GM23338 (cell line): ENCODE measurements at regions not wholly inside any gene's neighbourhood (a gene's known extent, or its start where the extent isn't known, plus 50 kb on each side); places are given as distances from the start of the nearest gene placed in this dataset.

Experiments
- ATAC-seq: fragments of 200-7000 bp; cut with Tn5 transposase; 3 replicates; pipeline ENCODE4 v1.9.1; 2020
- DNase-seq: peaks from one replicate; pipeline ENCODE4 v3.0.0-alpha.2; 2015; ENCODE audit warnings: low spot score
- H2AFZ ChIP-seq: fragments of 200-600 bp; sonication (generic); 2 replicates; pipeline ENCODE4 v1.8.0; 2016; ENCODE audit warnings: antibody characterized with exemption, mild to moderate bottlenecking, moderate library complexity
- H3F3A ChIP-seq: fragments of 200-600 bp; sonication (generic); replicated peaks from 2 replicates; pipeline ENCODE4 v1.8.0; 2017; ENCODE audit warnings: antibody characterized with exemption, mixed run types, low read depth
- H3K27ac ChIP-seq: fragments of 200-600 bp; sonication (generic); 2 replicates; pipeline ENCODE4 v1.6.1; 2016; ENCODE audit warnings: low read depth
- H3K27me3 ChIP-seq: fragments of 200-600 bp; sonication (generic); 2 replicates; pipeline ENCODE4 v1.8.0; 2016; ENCODE audit warnings: mild to moderate bottlenecking, mixed run types, moderate library complexity; ENCODE audit not compliant: insufficient read depth
- H3K36me3 ChIP-seq: fragments of 200-600 bp; sonication (generic); 2 replicates; pipeline ENCODE4 v1.8.0; 2016; ENCODE audit warnings: mild to moderate bottlenecking; ENCODE audit not compliant: insufficient read depth
- H3K4me1 ChIP-seq: fragments of 200-600 bp; sonication (generic); 2 replicates; pipeline ENCODE4 v1.8.0; 2016; ENCODE audit warnings: mild to moderate bottlenecking, moderate library complexity; ENCODE audit not compliant: insufficient read depth
- H3K4me2 ChIP-seq: fragments of 200-600 bp; sonication (generic); 2 replicates; pipeline ENCODE4 v1.7.1; 2017; ENCODE audit warnings: mixed run types
- H3K4me3 ChIP-seq: fragments of 200-600 bp; sonication (generic); 2 replicates; pipeline ENCODE4 v1.6.1; 2016; ENCODE audit warnings: mixed run types
- H3K79me2 ChIP-seq: fragments of 200-600 bp; sonication (generic); replicated peaks from 2 replicates; pipeline ENCODE4 v1.8.0; 2017; ENCODE audit warnings: mild to moderate bottlenecking; ENCODE audit not compliant: insufficient read depth
- H3K9me2 ChIP-seq: fragments of 200-600 bp; sonication (generic); 2 replicates; pipeline ENCODE4 v1.8.0; 2017; ENCODE audit not compliant: insufficient read depth
- H4K20me1 ChIP-seq: fragments of 200-600 bp; sonication (generic); replicated peaks from 2 replicates; pipeline ENCODE4 v1.8.0; 2017; ENCODE audit warnings: mild to moderate bottlenecking; ENCODE audit not compliant: insufficient read depth
- H3K27ac Mint-ChIP-seq: 2 replicates; pipeline ENCODE4 v1.8.0; 2020; ENCODE audit warnings: inconsistent platforms, mild to moderate bottlenecking, moderate library complexity, mixed read lengths
- H3K27me3 Mint-ChIP-seq: 3 replicates; pipeline ENCODE4 v1.8.0; 2022; ENCODE audit warnings: low read depth, mild to moderate bottlenecking, moderate library complexity, mixed read lengths, inconsistent platforms; ENCODE audit not compliant: insufficient read depth, poor library complexity
- H3K36me3 Mint-ChIP-seq: 3 replicates; pipeline ENCODE4 v1.8.0; 2021; ENCODE audit warnings: low read depth, mild to moderate bottlenecking, inconsistent platforms, moderate library complexity, mixed read lengths
- H3K4me1 Mint-ChIP-seq: 3 replicates; pipeline ENCODE4 v1.8.0; 2020; ENCODE audit warnings: mild to moderate bottlenecking, inconsistent platforms, mixed read lengths
- H3K4me3 Mint-ChIP-seq: 3 replicates; pipeline ENCODE4 v1.8.0; 2021; ENCODE audit warnings: moderate library complexity, mild to moderate bottlenecking, inconsistent platforms, mixed read lengths
- H3K9me3 Mint-ChIP-seq: 3 replicates; pipeline ENCODE4 v1.8.0; 2020; ENCODE audit warnings: moderate library complexity, mild to moderate bottlenecking, inconsistent platforms, mixed read lengths
- CREB1 ChIP-seq: fragments of 250-450 bp; sonication (Bioruptor Pico); IDR thresholded peaks from 2 replicates; pipeline ENCODE4 v1.5.0; 2020; ENCODE audit warnings: low read depth, mild to moderate bottlenecking, moderate library complexity
- CTCF ChIP-seq, 2 experiments: fragments of 200-600 bp in 1 of 2; sonication (generic) in 1 of 2; conservative IDR thresholded peaks; 2 replicates each; pipeline versions ENCODE4 v1.5.1 to v1.6.1; 2016 to 2017; ENCODE audit warnings: antibody characterized with exemption in 2 of 2, low read depth in 2 of 2, mild to moderate bottlenecking in 2 of 2, moderate library complexity in 1 of 2
- ETS1 ChIP-seq: IDR thresholded peaks from 2 replicates; pipeline ENCODE4 v1.6.1; 2016; ENCODE audit warnings: antibody characterized with exemption
- EZH2 ChIP-seq: fragments of 200-600 bp; sonication (generic); IDR thresholded peaks from one replicate; pipeline ENCODE4 v1.8.0; 2017; ENCODE audit warnings: antibody characterized with exemption, mild to moderate bottlenecking, low read depth; ENCODE audit not compliant: unreplicated experiment
- EZH2phosphoT487 ChIP-seq: fragments of 200-600 bp; sonication (generic); IDR thresholded peaks from one replicate; pipeline ENCODE4 v1.8.1; 2018; ENCODE audit warnings: antibody characterized with exemption; ENCODE audit not compliant: unreplicated experiment
- JUNB ChIP-seq: IDR thresholded peaks from one replicate; pipeline ENCODE4 v1.6.1; 2016; ENCODE audit warnings: antibody characterized with exemption; ENCODE audit not compliant: unreplicated experiment
- NANOG ChIP-seq: IDR thresholded peaks from 2 replicates; pipeline ENCODE4 v1.6.1; 2016; ENCODE audit warnings: antibody characterized with exemption, borderline replicate concordance
- POLR2AphosphoS5 ChIP-seq: IDR thresholded peaks from 2 replicates; pipeline ENCODE4 v1.6.1; 2016; ENCODE audit warnings: antibody characterized with exemption, low read depth
- REST ChIP-seq: IDR thresholded peaks from one replicate; pipeline ENCODE4 v1.6.1; 2018; ENCODE audit warnings: antibody characterized with exemption; ENCODE audit not compliant: unreplicated experiment
- STAT1 ChIP-seq: IDR thresholded peaks from one replicate; pipeline ENCODE4 v1.6.1; 2016; ENCODE audit warnings: antibody characterized with exemption; ENCODE audit not compliant: unreplicated experiment
- ZNF114 ChIP-seq: fragments of 250-450 bp; sonication (Bioruptor Pico); IDR thresholded peaks from 2 replicates; pipeline ENCODE4 v1.5.0; 2020; ENCODE audit warnings: mild to moderate bottlenecking, moderate library complexity
- ZNF331 ChIP-seq: fragments of 250-450 bp; sonication (Bioruptor Pico); IDR thresholded peaks from 2 replicates; pipeline ENCODE4 v1.5.0; 2020; ENCODE audit warnings: low read depth, mild to moderate bottlenecking, moderate library complexity

GRCh38 chr13:60679928-60680694 is 283.1 kb downstream of the TDRD3 start:
- no peak overlapping the region for H3K27ac Mint-ChIP-seq
- H3K9me3 Mint-ChIP-seq: no peaks in the 10 kb centered on the region
- Histone ChIP-seq H3K9me2 (no peaks in the 10 kb centered on the region), H3K79me2 (no peaks in the 10 kb centered on the region), H3K4me3 (no peak overlapping the region), H3F3A (no peaks in the 10 kb centered on the region), H4K20me1 (no peaks in the 10 kb centered on the region), H3K4me2 (no peak overlapping the region), H3K4me1 (no peaks in the 10 kb centered on the region; the same call in 1 of the 2 replicates), H2AFZ (peak overlapping the region; percentile 93; the same call in 1 of the 2 replicates), H3K27me3 (no peaks in the 10 kb centered on the region), H3K27ac (no peak overlapping the region), H3K36me3 (no peaks in the 10 kb centered on the region)
- peak; percentile 24 for DNase-seq
- H3K4me3 Mint-ChIP-seq: no peak overlapping the region
- TF ChIP-seq NANOG (no peak), CREB1 (CRISPR knock-in tag) (no peak), ZNF114 (no peak), ETS1 (no peak), REST (no peak), ZNF331 (CRISPR knock-in tag) (no peak)
- H3K4me1 Mint-ChIP-seq: no peaks in the 10 kb centered on the region
- H3K36me3 Mint-ChIP-seq: no peaks in the 10 kb centered on the region
- ATAC-seq: peak; percentile 87
- no peaks in the 10 kb centered on the region for H3K27me3 Mint-ChIP-seq

GRCh38 chr13:60679131-60679530 is 282.1 kb downstream of the TDRD3 start:
- Mint-ChIP-seq H3K36me3 (no peaks in the 10 kb centered on the region), H3K9me3 (no peaks in the 10 kb centered on the region), H3K27ac (no peak overlapping the region), H3K4me1 (no peaks in the 10 kb centered on the region), H3K4me3 (no peak overlapping the region), H3K27me3 (no peaks in the 10 kb centered on the region)
- ATAC-seq (no peak), DNase-seq (no peak)
- Histone ChIP-seq H3K4me1 (no peaks in the 10 kb centered on the region; the same call in 1 of the 2 replicates), H3K4me3 (no peak overlapping the region), H3K36me3 (no peaks in the 10 kb centered on the region), H3K9me2 (no peaks in the 10 kb centered on the region), H3F3A (no peaks in the 10 kb centered on the region), H3K79me2 (no peaks in the 10 kb centered on the region), H3K27me3 (no peaks in the 10 kb centered on the region), H3K4me2 (no peak overlapping the region), H3K27ac (no peak overlapping the region), H2AFZ (no peak overlapping the region), H4K20me1 (no peaks in the 10 kb centered on the region)
- TF ChIP-seq EZH2phosphoT487 (no peak), STAT1 (no peak), ETS1 (no peak), NANOG (no peak), CTCF (conservative IDR thresholded peaks at IDR 0.05; ENCODE audit: low read depth in 2 of 2) (no peak), POLR2AphosphoS5 (no peak), CREB1 (CRISPR knock-in tag) (no peak), ZNF114 (no peak), JUNB (no peak), ZNF331 (CRISPR knock-in tag) (no peak), REST (no peak), EZH2 (no peak)
